NCI-H526 treated with DMSO at 0.1 percent for 48 hours (cell line): ENCODE measurements at regions not wholly inside any gene's neighbourhood (a gene's known extent, or its start where the extent isn't known, plus 50 kb on each side); places are given as distances from the start of the nearest gene placed in this dataset.
"Not testable (repeated sequence)": the region's sequence is repeated elsewhere in the genome, so short reads cannot be mapped to it uniquely, and the experiment has no call there.

Experiments used
- DNase-seq: peaks from one replicate; lab custom pipeline; 2025; lab: John Stamatoyannopoulos, UW

GRCh38 chr9:104326912-104327311, 177.2 kb upstream of the OR13F1 start:
- DNase-seq = no peak

DNA sequence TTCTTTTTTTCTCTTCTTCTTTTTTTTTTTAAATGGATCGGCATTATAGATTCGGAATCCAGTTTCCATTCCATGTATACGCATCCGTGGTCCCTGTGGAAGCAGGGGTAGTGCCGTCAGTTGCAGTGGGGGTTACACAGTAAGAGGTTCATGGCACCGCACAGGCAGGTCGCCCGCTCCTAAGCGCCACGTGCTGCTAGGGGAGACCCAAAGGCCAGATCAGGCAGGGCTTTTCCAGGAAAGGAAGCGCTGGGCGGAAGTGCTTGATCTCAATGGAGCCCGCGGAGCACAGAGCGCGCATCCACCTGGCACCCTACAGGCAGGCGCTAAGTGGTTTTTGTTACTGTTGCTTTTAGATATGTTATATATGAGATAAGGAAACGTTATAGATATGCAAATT, 174.8 kb upstream of the OR13F1 start:
- no peak for DNase-seq

DNA sequence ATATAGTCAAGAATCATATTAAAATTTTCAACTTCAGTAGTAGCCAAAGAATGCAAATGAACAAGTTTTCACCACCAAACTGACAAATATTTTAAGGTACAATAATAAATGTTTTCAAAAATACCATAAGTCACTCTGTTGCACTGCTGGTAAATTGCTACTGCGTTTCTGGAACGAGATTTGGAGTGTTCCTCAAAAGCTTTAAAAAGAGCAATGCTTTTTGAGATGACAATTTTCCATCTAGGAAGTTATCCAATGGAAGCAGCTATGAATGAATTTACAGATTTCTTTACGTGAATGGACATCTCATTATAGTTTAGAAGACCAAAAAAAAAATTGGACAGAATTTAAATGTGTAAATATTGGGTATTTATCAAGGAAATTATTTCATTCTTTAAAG, 173.2 kb upstream of the OR13F1 start:
- DNase-seq = no peak

- no peak for DNase-seq
Measured at GRCh38 chr9:104334549-104334948, 169.5 kb upstream of the OR13F1 start.

DNA sequence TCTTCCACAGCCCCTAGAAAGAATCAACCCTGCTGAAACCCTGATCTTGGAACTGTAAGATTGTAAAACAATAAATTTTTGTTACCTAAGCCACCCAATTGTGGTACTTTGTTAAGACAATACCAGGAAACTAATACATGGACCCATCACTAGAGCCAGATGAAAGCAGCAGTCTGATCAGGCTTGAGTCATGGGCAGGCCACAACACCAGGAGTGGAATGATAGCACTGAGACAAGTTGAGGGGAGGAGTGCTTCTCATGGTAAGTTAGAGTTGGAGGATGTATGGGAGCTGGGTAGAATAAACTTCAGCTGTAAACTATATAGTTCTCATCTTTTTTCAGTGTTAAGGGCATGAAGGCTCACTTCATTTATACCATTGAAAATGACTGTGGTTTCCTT, 164.4 kb upstream of the OR13F1 start:
- DNase-seq = no peak

DNA sequence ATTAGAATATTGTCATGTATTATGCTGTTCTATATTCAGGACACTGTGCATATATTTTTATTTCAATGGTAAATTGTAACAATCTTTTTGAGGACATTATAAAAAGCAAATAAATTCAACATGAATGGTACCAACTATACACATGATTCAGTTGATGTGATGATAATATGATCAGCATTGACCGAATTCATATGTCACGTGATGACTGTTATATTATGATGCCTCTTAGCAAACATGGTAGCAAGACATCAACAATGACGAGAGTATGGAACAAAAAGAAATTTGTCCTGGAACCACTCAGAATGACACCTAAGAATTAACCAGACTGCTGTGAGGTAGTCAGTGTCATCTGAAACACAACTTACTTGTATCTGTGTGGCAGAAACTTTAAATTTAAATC, 161.5 kb upstream of the OR13F1 start:
- no peak for DNase-seq

DNA sequence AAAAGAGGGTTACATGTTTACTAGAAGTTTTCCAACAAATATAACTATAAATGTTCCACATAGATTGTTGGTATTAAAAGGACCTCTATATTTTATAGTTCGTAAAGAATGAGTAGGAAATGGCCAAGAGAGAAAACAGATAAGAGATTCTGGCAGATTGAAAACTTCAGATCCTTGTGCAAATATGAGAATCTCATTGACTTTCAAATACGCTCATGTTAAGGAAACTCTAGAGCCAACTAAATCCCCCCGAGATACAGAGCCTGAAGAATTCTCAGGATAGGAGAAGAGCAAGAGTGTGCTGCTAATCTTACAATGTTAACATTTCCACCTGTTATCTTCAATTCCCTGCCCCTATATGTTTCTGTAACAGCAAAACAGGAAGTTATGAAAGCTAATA, 159.0 kb upstream of the OR13F1 start:
- no peak for DNase-seq

- no peak for DNase-seq
Measured at GRCh38 chr9:104350541-104350940, 153.5 kb upstream of the OR13F1 start.

DNA sequence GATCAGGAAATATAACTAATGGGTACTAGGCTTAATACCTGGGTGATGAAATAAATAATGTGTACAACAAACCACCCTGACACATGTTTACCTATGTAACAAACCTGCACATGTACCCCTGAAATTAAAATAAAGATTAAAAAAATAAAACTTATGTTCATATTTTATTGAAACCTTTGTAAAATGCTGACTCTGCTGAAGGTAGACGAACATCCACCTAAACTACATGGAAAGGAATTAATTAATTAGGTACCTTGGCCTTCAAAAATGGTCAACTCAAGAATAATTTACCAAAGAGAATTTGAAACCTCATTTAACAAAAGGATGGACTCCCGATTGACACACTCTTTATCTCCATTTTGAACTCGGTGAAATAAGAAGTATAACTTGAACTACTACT, 152.3 kb upstream of the OR13F1 start:
- DNase-seq = no peak

DNA sequence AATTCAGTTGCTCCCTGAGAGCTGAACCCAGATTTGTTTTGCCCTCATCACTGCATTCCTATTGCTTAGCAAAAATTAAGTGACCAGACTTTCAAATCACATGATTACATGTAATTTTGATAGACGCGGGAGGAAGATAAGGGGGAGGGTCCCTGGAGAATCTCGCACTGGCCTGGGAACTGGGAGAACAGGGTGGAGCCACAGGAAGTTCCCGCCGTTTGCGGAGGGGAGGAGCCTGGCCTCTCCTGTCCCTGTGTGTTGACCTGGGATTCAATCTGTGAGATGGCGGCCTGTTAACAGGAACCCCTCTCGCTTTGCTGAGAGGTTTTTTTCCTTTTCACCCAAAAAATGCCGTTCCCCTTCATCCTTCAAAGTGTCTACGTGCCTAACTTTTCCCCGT, 142.9 kb upstream of the OR13F1 start:
- no peak for DNase-seq

- no peak for DNase-seq
Measured at GRCh38 chr9:104362912-104363472, 141.1 kb upstream of the OR13F1 start.

DNA sequence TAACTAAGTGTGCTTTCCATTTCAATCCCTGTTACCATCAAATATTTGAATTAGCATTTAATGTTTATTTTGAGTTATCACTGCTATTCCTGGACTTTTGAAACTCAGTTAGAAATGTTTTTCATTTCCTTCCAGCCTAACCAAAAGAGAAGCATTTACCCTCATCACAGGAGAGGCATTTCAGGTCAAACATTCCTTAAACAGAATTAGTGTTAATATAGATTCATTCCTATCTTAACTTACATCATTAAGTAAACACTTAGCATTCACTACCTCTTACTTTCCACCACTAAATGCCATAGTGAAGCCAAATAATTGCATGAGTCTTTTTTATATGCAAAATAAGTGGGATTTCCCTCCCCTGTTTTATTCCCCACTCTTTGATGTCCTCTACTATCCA, 136.6 kb upstream of the OR13F1 start:
- DNase-seq = no peak

- DNase-seq = not testable (repeated sequence)
Measured at GRCh38 chr9:104368318-104368717, 135.7 kb upstream of the OR13F1 start.

DNA sequence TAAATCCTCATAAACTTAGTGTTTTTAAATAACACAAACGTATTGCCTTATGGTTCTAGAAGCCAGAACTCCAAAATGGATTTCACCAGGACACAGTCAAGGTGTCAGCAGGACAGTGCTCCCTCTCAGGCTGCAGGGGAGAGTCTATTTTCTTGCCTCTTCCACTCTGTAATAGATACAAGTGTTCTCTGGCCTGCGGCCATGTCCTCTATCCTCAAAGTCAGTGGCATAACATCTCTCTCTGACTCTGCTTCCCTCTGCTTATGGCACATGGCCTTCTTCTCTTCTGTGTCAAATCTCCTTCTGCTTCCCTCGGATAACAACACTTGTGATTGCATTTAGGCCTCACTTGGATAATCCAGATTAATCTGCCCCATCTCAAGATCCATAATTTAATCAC, 129.4 kb upstream of the OR13F1 start:
- no peak for DNase-seq

DNA sequence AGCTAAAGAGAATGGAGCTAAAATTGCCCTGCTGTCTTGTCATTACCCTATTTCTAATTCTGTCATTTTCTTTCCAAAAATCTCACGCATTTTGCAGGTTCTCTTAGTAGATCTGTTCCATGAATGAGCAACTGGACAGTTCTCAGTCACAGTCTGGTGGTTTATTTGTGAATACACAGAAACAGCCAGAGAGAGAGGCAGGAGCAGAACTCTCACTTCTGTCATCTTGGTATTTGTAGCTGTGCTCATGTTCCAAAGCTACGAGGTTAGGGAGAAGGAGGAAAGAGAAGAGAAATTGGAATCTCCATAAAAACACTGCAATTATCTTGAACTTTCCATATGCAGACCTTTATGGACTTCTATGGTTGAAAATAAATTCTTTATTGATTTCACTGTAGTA, 118.0 kb upstream of the OR13F1 start:
- DNase-seq = no peak

- peak; percentile 25 for DNase-seq
Measured at GRCh38 chr9:104386425-104387069, 117.5 kb upstream of the OR13F1 start.

GRCh38 chr9:104388071-104388470, 116.0 kb upstream of the OR13F1 start:
- no peak for DNase-seq

- no peak for DNase-seq
Measured at GRCh38 chr9:104389341-104389740, 114.7 kb upstream of the OR13F1 start.

DNA sequence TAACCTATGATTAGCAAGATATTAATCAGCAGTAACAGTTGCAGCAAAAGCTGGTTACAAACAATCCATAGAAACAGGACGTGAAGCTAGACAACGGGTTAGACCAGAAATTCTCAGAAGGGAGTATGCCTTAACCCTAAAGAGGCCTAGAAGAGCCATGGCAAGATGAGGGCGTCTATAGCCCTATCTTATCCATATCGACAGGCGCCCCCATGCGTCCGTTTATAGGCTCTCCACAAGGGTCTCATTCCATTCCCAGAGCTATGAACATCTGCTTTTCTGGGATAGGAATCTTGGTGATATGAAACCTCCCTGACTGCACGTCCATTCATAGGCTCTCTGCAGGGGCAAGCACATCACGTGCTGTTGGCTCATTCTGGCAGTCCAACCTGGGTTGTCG, 109.2 kb upstream of the OR13F1 start:
- not testable (repeated sequence) for DNase-seq

DNA sequence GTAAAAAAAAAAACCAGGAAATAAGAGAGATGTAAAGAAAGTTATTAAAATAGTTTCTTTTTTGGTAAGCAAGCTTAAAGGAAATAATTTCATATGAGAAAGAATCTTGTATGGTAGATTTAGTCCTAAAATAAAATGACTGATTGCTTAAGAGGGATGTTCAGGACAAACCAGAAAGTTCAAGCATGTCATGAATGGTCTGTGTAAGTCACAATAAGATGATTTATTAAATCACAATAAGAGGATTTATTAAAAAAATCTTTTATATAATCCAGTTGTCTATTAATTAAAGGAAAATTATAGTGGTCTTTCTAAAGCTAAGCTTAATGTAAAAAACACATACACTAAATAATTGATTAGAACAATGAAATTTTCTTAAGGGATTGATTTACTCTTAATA, 91.8 kb upstream of the OR13F1 start:
- no peak for DNase-seq

GRCh38 chr9:104416470-104416869, 87.6 kb upstream of the OR13F1 start:
- no peak for DNase-seq

DNA sequence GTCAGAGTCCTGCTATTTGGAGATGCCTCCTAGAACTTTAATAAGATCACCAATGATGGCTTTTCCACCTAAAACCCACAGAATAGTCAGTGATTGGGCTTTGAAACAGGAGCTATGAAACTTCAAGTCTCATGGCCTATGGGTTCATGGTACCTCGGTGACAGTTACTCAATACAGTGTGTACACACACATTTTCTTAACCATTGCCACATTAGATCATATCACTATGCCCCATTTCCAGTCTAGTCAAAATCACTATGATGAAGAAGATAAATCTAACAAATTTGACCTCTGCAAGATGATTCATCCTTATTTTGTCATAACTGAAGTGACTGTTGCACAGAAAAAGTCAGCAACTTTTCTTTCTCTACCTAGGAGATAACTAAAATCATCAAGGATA, 86.8 kb upstream of the OR13F1 start:
- DNase-seq = no peak

GRCh38 chr9:104429031-104429546, 75.0 kb upstream of the OR13F1 start:
- DNase-seq = no peak

GRCh38 chr9:104435059-104435458, 69.0 kb upstream of the OR13F1 start:
- no peak for DNase-seq
